ENCODE measurements at regions not wholly inside any gene's neighbourhood (a gene's known extent, or its start where the extent isn't known, plus 50 kb on each side); places are given as distances from the start of the nearest gene placed in this dataset.
"Not testable (repeated sequence)": the region's sequence is repeated elsewhere in the genome, so short reads cannot be mapped to it uniquely, and the experiment has no call there.

GRCh38 chr7:53087274-53087673 is 51.8 kb downstream of the POM121L12 start:
- no peak for DNase-seq

- DNase-seq: no peak
Observed at GRCh38 chr7:53094191-53094590, 58.8 kb downstream of the POM121L12 start.

GRCh38 chr7:53094827-53095226 is 59.4 kb downstream of the POM121L12 start:
- no peak for DNase-seq

- no peak for DNase-seq
Observed at GRCh38 chr7:53095731-53096501, 60.5 kb downstream of the POM121L12 start.

GRCh38 chr7:53100091-53100490 is 64.7 kb downstream of the POM121L12 start:
- no peak for DNase-seq

- DNase-seq: no peak
Observed at GRCh38 chr7:53101026-53101425, 65.6 kb downstream of the POM121L12 start.

GRCh38 chr7:53110425-53110824 is 75.0 kb downstream of the POM121L12 start:
- DNase-seq: no peak

GRCh38 chr7:53111031-53111430 is 75.6 kb downstream of the POM121L12 start:
- DNase-seq: no peak

- no peak for DNase-seq
Observed at GRCh38 chr7:53113424-53113823, 78.0 kb downstream of the POM121L12 start.

- DNase-seq: no peak
Observed at GRCh38 chr7:53119514-53119941, 84.1 kb downstream of the POM121L12 start.

GRCh38 chr7:53121374-53121773 is 85.9 kb downstream of the POM121L12 start:
- no peak for DNase-seq

GRCh38 chr7:53131697-53132096 is 96.3 kb downstream of the POM121L12 start:
- DNase-seq: no peak

GRCh38 chr7:53151496-53151895 is 116.1 kb downstream of the POM121L12 start:
- no peak for DNase-seq

GRCh38 chr7:53187184-53187583 is 151.8 kb downstream of the POM121L12 start:
- DNase-seq: not testable (repeated sequence)

- no peak for DNase-seq
Observed at GRCh38 chr7:53191191-53191695, 155.8 kb downstream of the POM121L12 start.

- no peak for DNase-seq
Observed at GRCh38 chr7:53191836-53192443, 156.5 kb downstream of the POM121L12 start.

- no peak for DNase-seq
Observed at GRCh38 chr7:53205006-53205405, 169.6 kb downstream of the POM121L12 start.

- no peak for DNase-seq
Observed at GRCh38 chr7:53209129-53209528, 173.7 kb downstream of the POM121L12 start.

- no peak for DNase-seq
Observed at GRCh38 chr7:53214463-53214862, 179.0 kb downstream of the POM121L12 start.

GRCh38 chr7:53218730-53219504 is 183.5 kb downstream of the POM121L12 start:
- no peak for DNase-seq

GRCh38 chr7:53229202-53229601 is 193.8 kb downstream of the POM121L12 start:
- no peak for DNase-seq

GRCh38 chr7:53237344-53237913 is 202.0 kb downstream of the POM121L12 start:
- no peak for DNase-seq

- DNase-seq: no peak
Observed at GRCh38 chr7:53238021-53238605, 202.7 kb downstream of the POM121L12 start.

Data from NCI-H1694 (cell line).